T-helper 2 cell (primary cell): ENCODE measurements at regions not wholly inside any gene's neighbourhood (a gene's known extent, or its start where the extent isn't known, plus 50 kb on each side); places are given as distances from the start of the nearest gene placed in this dataset.
A peak's percentile ranks its signal among the peaks of the same experiment; 100 is the strongest.

Experiments used
- DNase-seq, 5 experiments: peaks; one replicate each; pipeline versions ENCODE4 v3.0.0 to v3.0.0-alpha.2; 2012 to 2022

DNA sequence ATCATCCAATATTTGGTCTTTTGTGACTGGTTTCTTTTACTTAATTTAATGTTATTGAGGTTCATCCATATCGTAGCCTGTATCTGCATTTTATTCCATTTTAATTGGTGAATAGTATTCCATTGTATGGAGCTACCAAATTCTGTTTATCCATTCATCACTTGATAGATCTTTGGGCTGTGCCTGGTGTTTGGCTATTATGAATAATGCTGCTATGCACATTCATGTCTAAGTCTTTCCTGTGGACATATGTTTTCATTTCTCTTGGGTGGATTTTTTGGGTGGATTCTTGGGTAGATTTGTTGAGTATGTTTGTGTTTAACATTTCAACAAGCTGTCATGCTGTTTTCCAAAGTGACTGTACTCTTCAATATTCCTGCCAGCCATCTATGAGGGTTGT lies 52.5 kb upstream of the NEDD4L start:
- DNase-seq = no peak

- DNase-seq = no peak
Observed at GRCh38 chr18:57989536-57989935, 54.5 kb upstream of the NEDD4L start.

GRCh38 chr18:57984490-57985115 lies 59.4 kb upstream of the NEDD4L start:
- DNase-seq = no peak

- DNase-seq = no peak
Observed at GRCh38 chr18:57983965-57984364, 60.1 kb upstream of the NEDD4L start.

GRCh38 chr18:57983472-57983871 lies 60.6 kb upstream of the NEDD4L start:
- DNase-seq = no peak

- no peak for DNase-seq
Observed at GRCh38 chr18:57982372-57983021, 61.5 kb upstream of the NEDD4L start.

DNA sequence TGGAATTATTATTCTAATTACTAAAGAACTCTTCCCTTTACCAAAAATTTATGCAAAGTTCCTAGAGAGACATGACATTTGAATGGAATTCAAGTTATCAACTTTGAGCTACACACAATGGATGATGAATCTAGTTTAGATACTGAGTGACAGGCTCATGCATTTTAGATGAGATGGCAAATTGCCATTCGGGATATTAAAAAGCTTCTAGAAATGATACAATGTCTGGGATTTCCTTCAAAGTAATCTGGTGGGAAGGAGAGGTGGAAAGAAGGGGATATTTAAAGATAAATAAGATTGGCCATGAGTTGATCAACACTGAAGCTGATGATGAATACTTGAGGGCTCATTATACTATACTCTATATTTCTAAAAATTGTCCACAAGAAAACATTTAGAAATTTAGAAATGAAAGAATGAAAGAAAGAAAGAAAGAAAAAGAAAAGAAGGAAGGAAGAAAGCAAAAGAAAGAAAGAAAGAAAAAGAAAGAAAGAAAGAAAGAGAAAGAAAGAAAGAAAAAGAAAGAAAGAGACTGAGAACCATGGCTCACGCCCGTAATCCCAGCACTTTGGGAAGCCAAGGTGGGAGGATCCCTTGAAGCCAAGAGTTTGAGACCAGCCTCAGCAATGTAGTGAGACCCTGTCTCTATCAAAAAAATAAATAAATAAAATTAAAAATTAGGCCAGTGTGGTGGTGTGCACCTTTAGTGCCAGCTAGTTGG lies 62.6 kb upstream of the NEDD4L start:
- no peak for DNase-seq

- no peak for DNase-seq
Observed at GRCh38 chr18:57980573-57981307, 63.3 kb upstream of the NEDD4L start.

- DNase-seq = no peak
Observed at GRCh38 chr18:57976230-57976773, 67.7 kb upstream of the NEDD4L start.

DNA sequence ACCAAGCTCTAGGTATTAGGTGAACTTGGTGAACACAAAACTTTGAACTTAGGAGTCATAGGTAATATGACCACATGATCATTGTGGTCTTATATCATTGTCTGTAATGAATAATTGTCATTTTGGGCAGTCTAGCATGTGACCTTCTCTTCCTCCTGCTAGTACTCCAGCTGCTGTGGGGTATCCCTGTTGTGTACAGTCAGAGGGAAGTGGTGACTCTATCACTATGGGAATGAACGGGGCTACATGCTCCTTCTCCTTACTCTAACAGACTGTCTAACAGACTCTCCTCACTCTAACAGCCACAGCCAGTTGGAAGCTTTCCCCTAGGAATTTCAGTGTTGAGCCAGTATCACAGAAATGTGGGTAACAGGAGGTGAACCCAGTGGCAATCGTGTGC lies 68.2 kb upstream of the NEDD4L start:
- DNase-seq = no peak

- DNase-seq = no peak
Observed at GRCh38 chr18:57974585-57975265, 69.3 kb upstream of the NEDD4L start.

- DNase-seq = no peak
Observed at GRCh38 chr18:57973889-57974288, 70.1 kb upstream of the NEDD4L start.

DNA sequence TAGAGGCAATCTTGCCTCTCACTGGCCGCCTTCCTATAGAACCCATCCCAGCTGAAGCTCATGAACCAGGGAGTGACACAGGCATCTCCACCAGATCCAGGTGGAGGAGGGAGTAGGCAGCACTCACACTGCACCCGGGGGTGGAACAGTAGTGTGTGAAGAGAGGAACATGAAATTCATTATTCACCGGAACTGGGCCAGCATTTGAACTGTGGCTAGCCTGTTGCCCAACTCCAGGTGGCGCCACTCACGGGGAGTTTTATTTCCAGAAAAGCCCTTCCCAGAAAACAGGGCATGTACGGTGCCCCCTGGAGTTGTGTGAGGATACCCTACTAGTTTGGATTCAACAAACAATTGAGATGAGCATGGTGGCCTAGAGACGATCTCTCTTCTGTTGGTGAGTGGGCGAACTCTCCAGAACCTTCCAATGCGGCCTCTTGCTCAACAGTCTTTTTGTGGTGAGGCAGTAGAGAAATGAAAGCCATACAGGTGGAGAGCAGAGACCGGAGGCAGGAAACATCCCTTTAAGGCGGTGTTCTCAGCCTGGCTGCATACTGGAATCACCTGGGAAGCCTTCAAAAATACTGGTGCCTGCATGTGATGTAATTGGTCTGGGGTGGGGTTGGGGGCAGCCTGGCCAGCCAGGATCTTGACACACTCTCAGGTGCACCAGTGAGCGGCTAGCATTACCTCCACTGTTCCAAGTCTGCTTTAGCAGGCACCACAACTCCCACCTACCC lies 73.5 kb upstream of the NEDD4L start:
- no peak for DNase-seq

- DNase-seq = no peak
Observed at GRCh38 chr18:57969824-57970223, 74.2 kb upstream of the NEDD4L start.

GRCh38 chr18:57965246-57965645 lies 78.8 kb upstream of the NEDD4L start:
- DNase-seq = no peak

DNA sequence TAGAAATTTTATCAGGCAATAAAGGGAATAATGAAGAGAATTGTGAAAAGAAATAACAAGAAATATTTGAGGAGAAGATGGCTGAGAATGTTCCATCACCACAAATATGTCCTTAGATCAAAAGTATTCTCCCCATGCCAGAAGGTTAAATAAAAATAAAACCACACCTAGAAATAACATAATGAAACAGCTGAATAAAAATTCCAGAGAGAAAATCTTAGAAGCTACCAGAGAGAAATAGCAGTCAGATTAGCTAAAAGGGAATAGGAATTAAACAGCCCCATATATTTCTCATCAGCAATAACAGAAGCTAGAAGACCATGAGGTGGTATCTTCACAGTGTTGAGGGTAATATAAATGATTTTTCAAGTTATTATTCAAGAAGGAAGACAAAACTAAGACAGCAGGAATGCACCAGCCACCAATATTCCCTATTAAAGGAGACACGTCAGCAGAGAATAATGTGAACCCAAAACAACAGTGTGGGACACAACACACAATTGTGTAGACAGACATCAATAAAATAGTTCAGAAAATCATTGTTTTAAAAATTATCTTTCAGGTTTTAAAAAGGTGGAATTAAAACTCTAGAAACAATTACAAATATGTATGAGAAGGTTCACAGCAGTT lies 82.0 kb upstream of the NEDD4L start:
- DNase-seq = no peak

GRCh38 chr18:57961411-57961810 lies 82.6 kb upstream of the NEDD4L start:
- DNase-seq = no peak

- peak in 1 of 5 experiments; percentile 29 for DNase-seq
Observed at GRCh38 chr18:57959278-57959677, 84.7 kb upstream of the NEDD4L start.

GRCh38 chr18:57957210-57957609 lies 86.8 kb upstream of the NEDD4L start:
- no peak for DNase-seq

DNA sequence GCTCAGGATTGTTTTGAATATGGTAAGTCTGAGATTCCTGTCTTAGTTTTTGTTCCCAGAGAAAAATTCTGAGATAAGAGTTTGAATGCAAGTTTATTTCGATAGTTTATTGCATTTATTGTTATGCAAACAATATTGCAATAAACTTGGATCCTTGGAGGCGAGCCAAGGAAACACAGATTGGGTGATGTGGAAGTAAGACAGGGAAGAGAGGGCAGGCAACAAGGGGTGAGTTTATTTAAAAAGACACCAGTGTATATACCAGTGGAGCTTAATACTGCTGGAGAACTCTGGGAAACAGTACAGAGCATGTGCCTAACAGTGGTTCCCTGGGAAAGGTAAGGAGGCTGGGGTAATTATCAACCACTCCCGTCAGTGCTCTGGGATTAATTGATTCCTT lies 87.5 kb upstream of the NEDD4L start:
- DNase-seq = no peak

- DNase-seq = no peak
Observed at GRCh38 chr18:57954935-57955334, 89.1 kb upstream of the NEDD4L start.
